AG04449 (cell line): ENCODE measurements at regions not wholly inside any gene's neighbourhood (a gene's known extent, or its start where the extent isn't known, plus 50 kb on each side); places are given as distances from the start of the nearest gene placed in this dataset.

Source experiments
- CTCF ChIA-PET: fragments of 350-600 bp; formaldehyde crosslinking; extraction: SDS; loops from one replicate; lab custom pipeline; 2021; ENCODE audit warnings: antibody characterized with exemption; lab: Yijun Ruan, JAX
- POLR2A ChIA-PET: fragments of 400-600, 350-600 bp; formaldehyde crosslinking; extraction: SDS; loops from one replicate; lab custom pipeline; 2020; ENCODE audit warnings: antibody characterized with exemption, inconsistent platforms; lab: Yijun Ruan, JAX
- DNase-seq: peaks from one replicate; pipeline ENCODE4 v3.0.0-alpha.2; 2010; ENCODE audit warnings: low read depth, low spot score
- H3K4me3 ChIP-seq: 2 replicates; pipeline ENCODE4 v1.5.1; 2011; ENCODE audit warnings: low read depth, mild to moderate bottlenecking, control low read depth, low read length
- CTCF ChIP-seq: IDR thresholded peaks from one replicate; pipeline ENCODE4 v1.5.1; 2011; ENCODE audit warnings: mild to moderate bottlenecking, moderate library complexity, low read length, control low read depth, inconsistent platforms; ENCODE audit not compliant: insufficient read depth; ENCODE audit errors: missing control alignments

- POLR2A ChIA-PET = no interaction called here
- CTCF ChIA-PET = no interaction called here
- H3K4me3 ChIP-seq = no peak overlapping the region
- TF ChIP-seq CTCF = no peak
- DNase-seq = no peak
These were observed 61.7 kb downstream of the KCNJ2 start for GRCh38 chr17:70230850-70231640.

GRCh38 chr17:70232466-70232865 lies 63.1 kb downstream of the KCNJ2 start:
- CTCF ChIA-PET = no interaction called here
- TF ChIP-seq CTCF = no peak
- POLR2A ChIA-PET = no interaction called here
- H3K4me3 ChIP-seq = no peak overlapping the region
- DNase-seq = no peak

- CTCF ChIA-PET = no interaction called here
These were observed 65.9 kb downstream of the KCNJ2 start for GRCh38 chr17:70235252-70235651.

GRCh38 chr17:70238228-70238627 lies 68.9 kb downstream of the KCNJ2 start:
- H3K4me3 ChIP-seq = no peak overlapping the region
- no peak for TF ChIP-seq CTCF
- ChIA-PET CTCF (no interaction called here), POLR2A (no interaction called here)
- no peak for DNase-seq

More at GRCh38 chr17:70235252-70235651, 65.9 kb downstream of the KCNJ2 start:
- no peak for DNase-seq
- H3K4me3 ChIP-seq = no peak overlapping the region
- no peak for TF ChIP-seq CTCF
- POLR2A ChIA-PET = no interaction called here

- no peak overlapping the region for H3K4me3 ChIP-seq
- no peak for TF ChIP-seq CTCF
- POLR2A ChIA-PET = no interaction called here
- CTCF ChIA-PET = no interaction called here
- DNase-seq = no peak
These were observed 69.3 kb downstream of the KCNJ2 start for GRCh38 chr17:70238646-70239045.

- ChIA-PET CTCF (no interaction called here), POLR2A (no interaction called here)
- no peak for DNase-seq
- no peak for TF ChIP-seq CTCF
- H3K4me3 ChIP-seq = no peak overlapping the region
These were observed 70.1 kb downstream of the KCNJ2 start for GRCh38 chr17:70239391-70239826.
